NCI-H748 (cell line): ENCODE measurements at regions not wholly inside any gene's neighbourhood (a gene's known extent, or its start where the extent isn't known, plus 50 kb on each side); places are given as distances from the start of the nearest gene placed in this dataset.
"Not testable (repeated sequence)": the region's sequence is repeated elsewhere in the genome, so short reads cannot be mapped to it uniquely, and the experiment has no call there.

Experiments used
- DNase-seq: peaks from one replicate; lab custom pipeline; 2025; ENCODE audit not compliant: unreplicated experiment; lab: John Stamatoyannopoulos, UW

DNA sequence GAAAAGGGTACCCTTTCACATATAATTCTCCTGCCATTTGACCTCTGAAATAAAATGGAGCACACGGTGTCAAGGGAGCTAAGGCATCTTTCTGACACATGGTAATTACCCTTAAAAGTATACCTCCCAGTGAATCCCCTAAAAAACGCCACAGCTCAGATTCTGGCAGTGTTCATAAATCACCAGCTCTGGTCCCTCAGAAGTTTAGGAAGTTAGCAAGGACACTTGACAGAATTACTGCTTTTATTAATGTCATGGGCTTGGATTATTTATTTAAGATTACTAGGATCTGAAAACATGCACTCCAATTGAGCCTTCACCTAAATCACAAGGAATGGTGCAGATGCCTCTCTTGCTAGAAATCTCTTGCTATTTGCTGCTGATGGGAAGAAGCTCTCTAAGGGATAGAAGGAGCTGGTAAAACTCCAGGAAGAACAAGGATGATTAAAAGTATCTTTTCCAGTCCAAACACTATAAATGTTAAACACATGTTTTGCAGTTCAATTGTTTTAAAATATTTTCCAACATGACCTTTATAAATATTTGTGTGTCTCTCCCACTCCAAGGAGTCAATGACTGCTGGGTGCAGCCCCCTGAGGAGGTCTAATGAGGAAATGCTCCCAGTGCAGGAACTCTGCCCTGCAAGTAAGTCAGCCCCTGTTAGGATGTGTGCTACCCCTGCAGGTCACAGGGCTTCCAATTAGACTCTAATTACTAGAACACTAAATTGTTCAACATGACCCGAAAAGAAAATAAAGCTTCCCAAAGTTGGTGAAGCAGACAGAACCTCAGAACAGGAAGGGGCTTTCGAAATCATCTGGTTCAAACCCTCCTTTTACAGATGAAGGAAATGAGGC lies 230.3 kb downstream of the TFAP2A start:
- DNase-seq, result no peak

DNA sequence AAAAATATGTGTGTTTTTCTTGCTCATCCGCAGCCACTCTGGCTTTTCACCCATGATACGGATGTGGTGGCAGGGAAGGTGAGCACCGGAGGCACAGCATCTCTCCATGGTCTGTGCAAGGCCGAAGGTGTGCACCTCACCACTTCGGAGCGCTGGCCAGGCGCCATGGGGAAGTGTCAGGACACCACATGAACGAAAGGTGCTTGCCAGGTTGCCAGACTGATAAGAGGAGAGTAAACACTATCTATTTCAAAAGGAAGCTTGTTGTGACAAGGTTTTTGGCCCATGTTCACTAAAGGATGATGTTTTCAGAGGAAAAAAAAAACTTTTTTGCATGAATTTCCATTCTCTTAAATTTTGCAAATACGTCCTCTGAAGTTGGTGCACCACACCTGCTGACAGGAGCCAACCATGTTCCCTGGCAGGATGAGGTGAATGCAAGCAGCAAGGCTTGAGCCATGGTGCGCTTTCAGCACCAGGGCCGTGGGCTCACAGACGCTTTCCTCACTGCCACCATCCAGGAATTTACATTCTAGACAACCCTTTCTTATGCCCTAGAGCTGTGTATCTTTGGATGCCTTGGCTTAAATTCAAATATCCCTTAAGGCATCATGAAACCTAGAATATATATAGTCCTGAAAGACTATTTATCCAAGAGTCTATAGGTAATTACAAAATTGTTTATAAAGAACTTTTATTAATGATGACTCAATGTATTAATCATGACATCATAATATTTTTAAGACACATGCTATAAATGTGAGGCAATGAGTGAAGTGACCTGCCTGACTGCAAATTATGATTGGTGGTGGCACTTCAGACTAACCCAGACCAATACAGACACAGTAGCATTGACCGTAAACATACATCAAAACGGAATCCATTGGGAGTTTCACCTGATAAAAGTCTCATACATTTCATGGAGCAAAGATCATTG lies 234.5 kb downstream of the TFAP2A start:
- DNase-seq, result peak; percentile 33

GRCh38 chr6:10177704-10178103 lies 237.2 kb downstream of the TFAP2A start:
- no peak for DNase-seq

- DNase-seq, result no peak
Observed at GRCh38 chr6:10175362-10175761, 239.5 kb downstream of the TFAP2A start.

GRCh38 chr6:10174761-10175160 lies 240.1 kb downstream of the TFAP2A start:
- no peak for DNase-seq

GRCh38 chr6:10174056-10174455 lies 240.8 kb downstream of the TFAP2A start:
- DNase-seq, result no peak

DNA sequence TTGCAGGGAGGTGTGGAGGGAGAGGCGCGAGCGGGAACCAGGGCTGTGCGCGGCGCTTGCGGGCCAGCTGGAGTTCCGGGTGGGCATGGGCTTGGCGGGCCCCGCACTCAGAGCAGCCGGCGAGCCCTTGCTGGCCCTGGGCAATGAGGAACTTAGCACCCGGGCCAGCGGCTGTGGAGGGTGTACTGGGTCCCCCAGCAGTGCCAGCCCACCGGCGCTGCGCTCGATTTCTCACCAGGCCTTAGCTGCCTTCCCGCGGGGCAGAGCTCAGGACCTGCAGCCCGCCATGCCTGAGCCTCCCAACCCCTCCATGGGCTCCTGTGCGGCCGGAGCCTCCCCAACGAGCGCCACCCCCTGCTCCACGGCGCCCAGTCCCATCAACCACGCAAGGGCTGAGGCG lies 243.2 kb downstream of the TFAP2A start:
- not testable (repeated sequence) for DNase-seq

- no peak for DNase-seq
Observed at GRCh38 chr6:10170816-10171215, 244.1 kb downstream of the TFAP2A start.

DNA sequence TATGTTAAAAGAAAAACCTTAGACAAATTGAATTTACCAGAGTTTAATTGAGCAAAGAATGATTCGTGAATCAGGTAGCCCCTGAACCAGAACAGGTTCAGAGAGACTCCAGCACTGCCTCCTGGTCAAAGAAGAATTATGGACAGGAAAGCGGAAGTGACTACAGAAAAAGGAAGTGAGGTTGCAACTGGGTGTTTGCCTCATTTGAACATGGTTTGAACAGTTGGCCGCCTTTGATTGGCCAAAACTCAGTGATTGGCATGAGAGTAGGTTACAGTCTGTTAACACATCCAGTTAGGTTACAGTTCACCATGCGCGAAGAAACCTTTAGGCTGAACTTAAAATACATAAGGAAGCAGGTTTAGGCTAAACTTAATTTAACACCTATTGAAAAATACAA lies 248.8 kb downstream of the TFAP2A start:
- no peak for DNase-seq

DNA sequence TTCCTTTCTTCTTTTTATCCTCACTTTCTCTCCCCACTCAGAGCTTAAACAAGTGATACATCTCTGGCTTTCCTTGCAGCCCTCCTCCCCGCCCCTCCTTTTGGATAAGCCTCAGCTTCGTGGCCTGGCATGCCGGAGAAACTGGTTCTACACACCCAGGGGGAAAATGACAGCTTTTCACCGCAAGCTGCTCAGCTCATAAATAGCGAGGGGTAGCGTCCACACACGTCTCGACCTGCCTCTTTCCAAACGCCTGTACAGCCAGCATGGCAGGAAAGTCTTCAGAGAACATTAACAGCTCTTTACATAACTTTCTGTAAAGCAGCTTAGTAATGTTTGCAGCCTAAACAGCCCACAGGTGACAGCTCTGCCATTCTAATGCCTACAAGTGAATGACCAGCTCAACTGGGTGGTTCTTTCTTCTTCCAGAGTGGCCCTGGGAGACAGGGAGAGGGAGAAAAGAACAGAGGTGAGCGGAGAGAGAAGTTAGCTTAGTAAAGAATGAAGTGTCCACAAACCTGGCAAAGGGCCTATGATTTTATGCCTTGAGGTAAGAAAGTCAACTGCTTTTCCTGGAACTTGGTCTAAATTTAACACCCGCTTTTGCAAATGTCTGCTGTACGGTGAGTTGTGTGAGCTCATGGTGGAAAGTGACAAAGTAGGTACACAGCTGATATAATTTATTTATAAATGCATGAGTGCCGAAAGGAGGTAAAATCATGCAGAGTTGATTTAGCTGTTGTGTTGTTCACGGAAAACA lies 251.5 kb downstream of the TFAP2A start:
- peak; percentile 51 for DNase-seq

GRCh38 chr6:10156875-10157274 lies 258.0 kb downstream of the TFAP2A start:
- DNase-seq, result no peak

GRCh38 chr6:10154251-10154650 lies 260.6 kb downstream of the TFAP2A start:
- DNase-seq, result peak; percentile 83

- peak; percentile 86 for DNase-seq
Observed at GRCh38 chr6:10151144-10151915, 263.5 kb downstream of the TFAP2A start.

DNA sequence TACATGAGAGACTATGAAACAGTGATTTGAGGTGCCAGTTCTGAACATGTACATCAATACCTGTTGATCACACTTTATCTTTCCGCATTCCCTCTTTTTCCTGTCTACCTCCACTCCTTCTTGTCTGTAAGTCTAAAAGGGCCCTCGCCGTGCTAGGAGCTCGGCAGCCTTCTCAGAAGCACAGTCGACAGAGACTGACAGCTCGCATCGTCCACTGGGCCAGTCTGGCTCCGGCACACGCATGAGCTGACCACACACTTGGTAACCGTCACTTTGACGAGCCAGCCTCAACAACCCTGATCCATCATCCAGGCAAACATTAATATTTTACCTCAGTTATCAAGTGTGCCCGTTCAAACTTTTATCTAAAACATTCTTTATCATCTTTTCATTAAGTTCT lies 265.3 kb downstream of the TFAP2A start:
- DNase-seq, result no peak

- DNase-seq, result peak; percentile 80
Observed at GRCh38 chr6:10146715-10147451, 268.0 kb downstream of the TFAP2A start.

DNA sequence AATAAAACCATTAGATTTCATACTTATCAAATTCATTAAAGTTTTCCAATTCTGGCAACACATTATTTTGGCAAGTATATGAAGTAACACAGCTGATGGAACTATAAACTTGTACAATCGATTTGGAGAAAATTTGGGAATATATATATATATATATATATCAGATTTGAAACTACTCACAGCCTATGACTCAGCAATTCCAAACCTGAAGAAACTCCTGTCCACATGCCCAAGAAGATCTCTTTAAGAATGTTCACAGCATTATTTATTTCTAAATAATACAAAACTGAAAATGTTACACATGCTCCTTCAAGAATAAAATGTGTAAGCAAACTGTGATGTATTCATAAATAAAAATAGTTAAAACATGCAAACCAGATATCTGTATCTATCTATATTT lies 270.1 kb downstream of the TFAP2A start:
- DNase-seq, result no peak

- DNase-seq, result no peak
Observed at GRCh38 chr6:10141746-10142443, 273.0 kb downstream of the TFAP2A start.

DNA sequence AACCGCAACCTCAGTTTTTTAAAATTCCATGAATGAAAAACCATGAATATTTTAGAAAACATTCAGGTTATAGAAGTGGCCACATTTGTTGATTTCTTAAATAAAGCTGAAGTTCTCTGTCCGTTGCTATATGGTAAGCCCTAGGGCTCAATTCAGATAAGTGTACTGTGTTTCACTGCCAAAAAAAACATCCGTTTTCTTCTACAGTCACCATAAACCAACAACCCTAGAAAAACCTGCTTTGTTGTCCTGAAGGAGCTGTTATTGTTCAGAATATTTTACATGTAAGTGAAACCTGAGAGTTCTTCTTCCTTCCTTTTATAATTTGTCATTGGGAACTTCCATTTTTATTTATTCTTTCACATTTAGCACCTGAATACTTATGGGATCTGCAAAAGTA lies 274.1 kb downstream of the TFAP2A start:
- DNase-seq, result peak; percentile 59

- no peak for DNase-seq
Observed at GRCh38 chr6:10140136-10140535, 274.7 kb downstream of the TFAP2A start.
